ENCODE measurements at regions not wholly inside any gene's neighbourhood (a gene's known extent, or its start where the extent isn't known, plus 50 kb on each side); places are given as distances from the start of the nearest gene placed in this dataset.

DNA sequence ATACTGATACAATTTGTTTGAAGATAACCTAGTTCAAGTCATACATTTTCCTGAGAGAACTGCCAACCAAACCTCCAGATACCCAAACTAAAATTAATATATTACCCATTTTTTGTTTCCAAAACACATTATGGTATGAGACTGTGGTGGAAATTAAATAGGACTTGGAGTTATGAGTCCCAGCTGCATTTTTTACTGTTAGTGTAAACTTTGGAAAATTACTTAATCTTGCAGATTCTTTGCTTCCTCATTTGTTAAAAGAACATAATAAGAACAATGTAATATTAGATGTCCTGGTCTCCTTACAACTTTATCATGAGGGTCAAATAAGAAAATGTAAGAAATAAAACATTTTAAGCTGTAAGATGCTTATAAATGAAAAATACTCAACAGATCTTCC, 98.2 kb upstream of the TRIB2 start:
- no peaks in the 10 kb centered on the region for H3K27me3 ChIP-seq (ENCODE audit: control insufficient read depth in 3 of 3, insufficient read depth in 3 of 3, low read length in 2 of 3)
- H3K36me3 ChIP-seq (ENCODE audit: control insufficient read depth in 4 of 4, insufficient read depth in 4 of 4, low read length in 4 of 4) = no peaks in the 10 kb centered on the region
- no peak overlapping the region for H3K9ac ChIP-seq (ENCODE audit: insufficient read depth in 1 of 2, low read length in 2 of 2)
- no peak overlapping the region for H3K27ac ChIP-seq (ENCODE audit: low read depth in 1 of 2, low read length in 1 of 2)
- H3K4me3 ChIP-seq = no peak overlapping the region
- no peaks in the 10 kb centered on the region for H3K9me3 ChIP-seq (ENCODE audit: control insufficient read depth in 4 of 4, insufficient read depth in 3 of 4, low read length in 3 of 4)
- H3K4me1 ChIP-seq (ENCODE audit: control insufficient read depth in 5 of 5, insufficient read depth in 5 of 5, low read length in 5 of 5) = peaks cover 0 to 3% (median 0%) of the 10 kb centered on the region in 5 donors
- ATAC-seq (ENCODE audit: insufficient read depth, low FRiP score) = no peak
- TF ChIP-seq, protein P1, sequence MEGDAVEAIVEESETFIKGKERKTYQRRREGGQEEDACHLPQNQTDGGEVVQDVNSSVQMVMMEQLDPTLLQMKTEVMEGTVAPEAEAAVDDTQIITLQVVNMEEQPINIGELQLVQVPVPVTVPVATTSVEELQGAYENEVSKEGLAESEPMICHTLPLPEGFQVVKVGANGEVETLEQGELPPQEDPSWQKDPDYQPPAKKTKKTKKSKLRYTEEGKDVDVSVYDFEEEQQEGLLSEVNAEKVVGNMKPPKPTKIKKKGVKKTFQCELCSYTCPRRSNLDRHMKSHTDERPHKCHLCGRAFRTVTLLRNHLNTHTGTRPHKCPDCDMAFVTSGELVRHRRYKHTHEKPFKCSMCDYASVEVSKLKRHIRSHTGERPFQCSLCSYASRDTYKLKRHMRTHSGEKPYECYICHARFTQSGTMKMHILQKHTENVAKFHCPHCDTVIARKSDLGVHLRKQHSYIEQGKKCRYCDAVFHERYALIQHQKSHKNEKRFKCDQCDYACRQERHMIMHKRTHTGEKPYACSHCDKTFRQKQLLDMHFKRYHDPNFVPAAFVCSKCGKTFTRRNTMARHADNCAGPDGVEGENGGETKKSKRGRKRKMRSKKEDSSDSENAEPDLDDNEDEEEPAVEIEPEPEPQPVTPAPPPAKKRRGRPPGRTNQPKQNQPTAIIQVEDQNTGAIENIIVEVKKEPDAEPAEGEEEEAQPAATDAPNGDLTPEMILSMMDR (IDR thresholded peaks at IDR 0.05; ENCODE audit: control extremely low read depth, extremely low read depth) = no peak
- peak in 1 of 3 donors; percentile 29 for DNase-seq

DNA sequence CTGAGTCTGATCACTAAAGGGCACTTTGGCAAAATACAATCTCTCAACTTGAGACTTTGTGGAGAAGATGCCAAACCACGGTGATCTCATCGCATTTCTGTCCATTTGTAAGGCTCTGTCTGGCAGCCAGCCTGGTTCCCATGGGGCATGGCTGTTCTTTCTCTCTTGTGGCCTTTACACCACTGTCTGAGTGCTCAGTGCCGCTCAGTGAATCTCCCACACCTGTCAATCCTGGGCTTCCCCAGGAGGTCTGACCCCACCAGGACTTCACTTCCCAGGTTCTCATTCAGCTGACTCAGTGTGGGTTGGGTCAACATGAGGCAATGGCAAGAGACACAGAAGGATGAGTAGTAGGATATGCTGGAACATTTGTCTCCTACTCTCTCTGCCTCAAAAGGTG, 96.8 kb upstream of the TRIB2 start:
- no peak overlapping the region for H3K9ac ChIP-seq (ENCODE audit: insufficient read depth in 1 of 2, low read length in 2 of 2)
- ATAC-seq (ENCODE audit: insufficient read depth, low FRiP score) = no peak
- H3K27me3 ChIP-seq (ENCODE audit: control insufficient read depth in 3 of 3, insufficient read depth in 3 of 3, low read length in 2 of 3) = no peaks in the 10 kb centered on the region
- H3K36me3 ChIP-seq (ENCODE audit: control insufficient read depth in 4 of 4, insufficient read depth in 4 of 4, low read length in 4 of 4) = no peaks in the 10 kb centered on the region
- DNase-seq = no peak
- peaks cover 0 to 1% (median 0%) of the 10 kb centered on the region in 5 donors for H3K4me1 ChIP-seq (ENCODE audit: control insufficient read depth in 5 of 5, insufficient read depth in 5 of 5, low read length in 5 of 5)
- TF ChIP-seq, protein P1 (IDR thresholded peaks at IDR 0.05; ENCODE audit: control extremely low read depth, extremely low read depth) = no peak
- no peak overlapping the region for H3K27ac ChIP-seq (ENCODE audit: low read depth in 1 of 2, low read length in 1 of 2)
- H3K4me3 ChIP-seq = no peak overlapping the region
- no peaks in the 10 kb centered on the region for H3K9me3 ChIP-seq (ENCODE audit: control insufficient read depth in 4 of 4, insufficient read depth in 3 of 4, low read length in 3 of 4)
- WGBS, 2 donors = 74 to 90% methylated on average over 3 of the region's 3 CpGs

DNA sequence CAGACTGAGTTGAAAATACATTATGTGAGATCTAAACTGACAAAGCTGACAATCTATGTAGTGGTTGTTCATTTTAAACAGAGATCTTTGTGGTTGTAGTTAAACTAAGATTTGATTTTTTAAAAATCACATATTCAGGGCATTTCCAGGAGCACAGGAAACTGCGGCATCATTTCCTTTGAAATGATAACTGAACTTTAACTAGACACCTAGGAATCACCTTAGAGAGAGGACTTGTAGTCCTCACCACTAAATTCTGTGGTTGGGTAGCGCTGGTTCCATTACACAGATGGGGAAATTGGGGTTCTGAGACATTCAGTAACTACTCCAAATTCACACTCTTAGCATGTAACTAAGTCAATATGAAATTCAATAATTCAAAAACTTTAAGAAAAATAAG, 96.0 kb upstream of the TRIB2 start:
- H3K27ac ChIP-seq (ENCODE audit: low read depth in 1 of 2, low read length in 1 of 2) = no peak overlapping the region
- no peak for DNase-seq

DNA sequence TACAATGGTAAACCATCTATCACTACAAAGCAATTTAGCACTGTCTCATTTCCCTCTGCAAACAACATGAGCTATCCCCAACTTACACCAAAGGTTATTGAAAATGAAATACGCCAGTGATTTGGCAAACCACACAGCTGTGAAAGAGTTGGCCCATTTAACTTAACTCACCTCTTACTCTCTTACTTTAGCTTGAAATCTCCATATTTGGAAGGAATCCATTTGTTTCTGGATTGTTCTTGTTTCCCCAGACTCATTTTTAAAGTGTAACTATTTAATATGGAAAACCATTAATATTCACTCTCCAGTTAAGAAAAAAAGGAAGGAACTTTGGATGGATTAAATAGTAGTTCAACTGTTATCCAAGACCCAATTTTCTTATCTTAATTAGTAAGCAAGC, 93.7 kb upstream of the TRIB2 start:
- Histone ChIP-seq H3K36me3 (ENCODE audit: control insufficient read depth in 4 of 4, insufficient read depth in 4 of 4, low read length in 4 of 4) (no peaks in the 10 kb centered on the region), H3K27me3 (ENCODE audit: control insufficient read depth in 3 of 3, insufficient read depth in 3 of 3, low read length in 2 of 3) (no peaks in the 10 kb centered on the region), H3K9ac (ENCODE audit: insufficient read depth in 1 of 2, low read length in 2 of 2) (no peak overlapping the region), H3K4me3 (no peak overlapping the region), H3K4me1 (ENCODE audit: control insufficient read depth in 5 of 5, insufficient read depth in 5 of 5, low read length in 5 of 5) (no peaks in the 10 kb centered on the region), H3K27ac (ENCODE audit: low read depth in 1 of 2, low read length in 1 of 2) (no peak overlapping the region), H3K9me3 (ENCODE audit: control insufficient read depth in 4 of 4, insufficient read depth in 3 of 4, low read length in 3 of 4) (no peaks in the 10 kb centered on the region)
- ATAC-seq (ENCODE audit: insufficient read depth, low FRiP score) (no peak), DNase-seq (no peak)
- 88 to 91% methylated on average over 1 of the region's 1 CpG for WGBS, 2 donors
- TF ChIP-seq, protein P1 (IDR thresholded peaks at IDR 0.05; ENCODE audit: control extremely low read depth, extremely low read depth) = no peak

More for the DNA sequence above, 96.0 kb upstream of the TRIB2 start:
- ATAC-seq (ENCODE audit: insufficient read depth, low FRiP score) = no peak
- no peaks in the 10 kb centered on the region for H3K9me3 ChIP-seq (ENCODE audit: control insufficient read depth in 4 of 4, insufficient read depth in 3 of 4, low read length in 3 of 4)
- no peak overlapping the region for H3K9ac ChIP-seq (ENCODE audit: insufficient read depth in 1 of 2, low read length in 2 of 2)
- no peak overlapping the region for H3K4me3 ChIP-seq
- WGBS, 2 donors = 95 to 100% methylated on average over 2 of the region's 2 CpGs
- no peaks in the 10 kb centered on the region for H3K27me3 ChIP-seq (ENCODE audit: control insufficient read depth in 3 of 3, insufficient read depth in 3 of 3, low read length in 2 of 3)
- TF ChIP-seq, protein P1 (IDR thresholded peaks at IDR 0.05; ENCODE audit: control extremely low read depth, extremely low read depth) = no peak
- H3K36me3 ChIP-seq (ENCODE audit: control insufficient read depth in 4 of 4, insufficient read depth in 4 of 4, low read length in 4 of 4) = no peaks in the 10 kb centered on the region
- H3K4me1 ChIP-seq (ENCODE audit: control insufficient read depth in 5 of 5, insufficient read depth in 5 of 5, low read length in 5 of 5) = peaks cover 0 to 1% (median 0%) of the 10 kb centered on the region in 5 donors

Measured in lung (tissue), 11 donors.